ENCODE measurements at regions not wholly inside any gene's neighbourhood (a gene's known extent, or its start where the extent isn't known, plus 50 kb on each side); places are given as distances from the start of the nearest gene placed in this dataset.

DNA sequence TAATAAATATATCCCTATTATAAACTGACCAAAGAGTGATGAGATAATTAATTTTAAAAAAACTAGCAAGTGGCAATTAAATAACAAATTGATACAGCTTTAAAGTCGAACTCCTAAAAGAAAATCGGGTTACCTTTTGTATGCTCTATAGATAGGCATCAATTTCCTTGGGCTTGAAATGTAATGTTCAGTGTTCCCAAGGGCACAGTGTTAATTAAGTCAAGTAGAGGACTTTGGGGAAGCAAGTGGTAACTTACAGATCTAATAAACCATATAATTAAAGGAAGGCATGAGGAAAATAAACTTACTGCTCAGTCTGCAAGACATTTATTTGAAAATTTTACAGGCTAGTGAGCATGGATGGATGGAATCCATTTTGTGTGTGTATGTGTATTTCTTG, 220.9 kb downstream of the FSCB start:
- POLR2A ChIA-PET (ENCODE audit: unreplicated experiment): no interaction called here
- no CpG with 5 or more reads among the region's 2 CpGs for WGBS, 2 experiments (ENCODE audit: extremely low coverage in 2 of 2, insufficient read length in 1 of 2)

More for the DNA sequence above, 220.9 kb downstream of the FSCB start:
- Histone ChIP-seq H2AK5ac (ENCODE audit: low read depth, low read length) (no peak overlapping the region), H3K36me3 (ENCODE audit: control insufficient read depth, insufficient read depth, low read length) (no peaks in the 10 kb centered on the region), H3K4me3 (ENCODE audit: insufficient read depth, low read depth, low read length) (no peak overlapping the region), H4K91ac (ENCODE audit: insufficient read depth, low read depth, low read length) (no peak overlapping the region), H3K27me3 (ENCODE audit: control insufficient read depth, insufficient read depth, low read length) (no peaks in the 10 kb centered on the region), H2BK15ac (ENCODE audit: low read depth, low read length) (no peak overlapping the region), H3K18ac (ENCODE audit: low read depth, low read length) (no peak overlapping the region), H3K9ac (ENCODE audit: low read depth, low read length) (no peak overlapping the region), H3K9me3 (ENCODE audit: control insufficient read depth, insufficient read depth, low read length) (no peaks in the 10 kb centered on the region; the same call in 1 of the 2 replicates), H3K27ac (ENCODE audit: insufficient read depth, low read length) (no peak overlapping the region), H2AFZ (replicated peaks; ENCODE audit: low read length, poor library complexity) (no peak overlapping the region), H3K56ac (ENCODE audit: extremely low read depth, insufficient read depth, low read length) (no peak overlapping the region), H2BK20ac (ENCODE audit: low read depth, low read length) (no peak overlapping the region), H3K4ac (ENCODE audit: low read depth, low read length) (no peak overlapping the region), H3K14ac (replicated peaks; ENCODE audit: low read depth, low read length) (no peak overlapping the region), H4K8ac (ENCODE audit: low read depth in 2 of 2, low read length in 2 of 2) (no peak overlapping the region), H4K5ac (ENCODE audit: low read depth, low read length) (no peak overlapping the region), H2BK120ac (ENCODE audit: low read depth, low read length) (no peak overlapping the region), H3K4me1 (ENCODE audit: control insufficient read depth, insufficient read depth, low read length) (no peaks in the 10 kb centered on the region), H3K23ac (ENCODE audit: low read depth, low read length) (no peak overlapping the region), H3K9me1 (ENCODE audit: insufficient read depth, low read length) (no peaks in the 10 kb centered on the region), H2AK9ac (replicated peaks; ENCODE audit: low read depth, low read length, poor library complexity) (no peak overlapping the region), H3K4me2 (ENCODE audit: low read depth, low read length) (no peak overlapping the region), H2BK5ac (ENCODE audit: low read depth, low read length, poor library complexity, severe bottlenecking) (no peak overlapping the region), H3K79me1 (ENCODE audit: low read depth in 1 of 2, low read length in 2 of 2) (no peaks in the 10 kb centered on the region), H4K20me1 (ENCODE audit: insufficient read depth, low read length) (no peaks in the 10 kb centered on the region)
- in situ Hi-C loops (cut with MboI; ENCODE audit: low sequenced_read_pairs) (no loop called here), intact Hi-C loops (cut with micrococcal nuclease) (loop anchor here (5.0 kb wide), 1 partner anchor 1564 kb away; no protein-coding TSS in a partner anchor), dilution Hi-C loops (cut with HindIII; ENCODE audit: low sequenced_read_pairs, unreplicated experiment) (no loop called here)
- ATAC-seq (ENCODE audit: low read depth) (no peak), DNase-seq (no peak)
- TF ChIP-seq NFE2L2 (IDR thresholded peaks at IDR 0.05; ENCODE audit: low read depth, low read length) (no peak), RAD21 (IDR thresholded peaks at IDR 0.05; ENCODE audit: low read length) (no peak)
- TF ChIP-seq, protein P1, sequence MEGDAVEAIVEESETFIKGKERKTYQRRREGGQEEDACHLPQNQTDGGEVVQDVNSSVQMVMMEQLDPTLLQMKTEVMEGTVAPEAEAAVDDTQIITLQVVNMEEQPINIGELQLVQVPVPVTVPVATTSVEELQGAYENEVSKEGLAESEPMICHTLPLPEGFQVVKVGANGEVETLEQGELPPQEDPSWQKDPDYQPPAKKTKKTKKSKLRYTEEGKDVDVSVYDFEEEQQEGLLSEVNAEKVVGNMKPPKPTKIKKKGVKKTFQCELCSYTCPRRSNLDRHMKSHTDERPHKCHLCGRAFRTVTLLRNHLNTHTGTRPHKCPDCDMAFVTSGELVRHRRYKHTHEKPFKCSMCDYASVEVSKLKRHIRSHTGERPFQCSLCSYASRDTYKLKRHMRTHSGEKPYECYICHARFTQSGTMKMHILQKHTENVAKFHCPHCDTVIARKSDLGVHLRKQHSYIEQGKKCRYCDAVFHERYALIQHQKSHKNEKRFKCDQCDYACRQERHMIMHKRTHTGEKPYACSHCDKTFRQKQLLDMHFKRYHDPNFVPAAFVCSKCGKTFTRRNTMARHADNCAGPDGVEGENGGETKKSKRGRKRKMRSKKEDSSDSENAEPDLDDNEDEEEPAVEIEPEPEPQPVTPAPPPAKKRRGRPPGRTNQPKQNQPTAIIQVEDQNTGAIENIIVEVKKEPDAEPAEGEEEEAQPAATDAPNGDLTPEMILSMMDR (conservative IDR thresholded peaks at IDR 0.05; ENCODE audit: low read depth, low read length): no peak
- TF ChIP-seq, protein P2, sequence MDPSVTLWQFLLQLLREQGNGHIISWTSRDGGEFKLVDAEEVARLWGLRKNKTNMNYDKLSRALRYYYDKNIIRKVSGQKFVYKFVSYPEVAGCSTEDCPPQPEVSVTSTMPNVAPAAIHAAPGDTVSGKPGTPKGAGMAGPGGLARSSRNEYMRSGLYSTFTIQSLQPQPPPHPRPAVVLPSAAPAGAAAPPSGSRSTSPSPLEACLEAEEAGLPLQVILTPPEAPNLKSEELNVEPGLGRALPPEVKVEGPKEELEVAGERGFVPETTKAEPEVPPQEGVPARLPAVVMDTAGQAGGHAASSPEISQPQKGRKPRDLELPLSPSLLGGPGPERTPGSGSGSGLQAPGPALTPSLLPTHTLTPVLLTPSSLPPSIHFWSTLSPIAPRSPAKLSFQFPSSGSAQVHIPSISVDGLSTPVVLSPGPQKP (IDR thresholded peaks at IDR 0.05; ENCODE audit: borderline replicate concordance, low read depth, low read length): no peak
- TF ChIP-seq, protein P3, sequence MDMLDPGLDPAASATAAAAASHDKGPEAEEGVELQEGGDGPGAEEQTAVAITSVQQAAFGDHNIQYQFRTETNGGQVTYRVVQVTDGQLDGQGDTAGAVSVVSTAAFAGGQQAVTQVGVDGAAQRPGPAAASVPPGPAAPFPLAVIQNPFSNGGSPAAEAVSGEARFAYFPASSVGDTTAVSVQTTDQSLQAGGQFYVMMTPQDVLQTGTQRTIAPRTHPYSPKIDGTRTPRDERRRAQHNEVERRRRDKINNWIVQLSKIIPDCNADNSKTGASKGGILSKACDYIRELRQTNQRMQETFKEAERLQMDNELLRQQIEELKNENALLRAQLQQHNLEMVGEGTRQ (IDR thresholded peaks at IDR 0.05; ENCODE audit: low read depth, low read length): no peak
- no TSS peak for BruUV-seq (replicated peaks)
- CTCF ChIA-PET: no interaction called here
